GM23338 (cell line): ENCODE measurements at regions not wholly inside any gene's neighbourhood (a gene's known extent, or its start where the extent isn't known, plus 50 kb on each side); places are given as distances from the start of the nearest gene placed in this dataset.

Source experiments
- ATAC-seq: fragments of 200-7000 bp; cut with Tn5 transposase; 3 replicates; pipeline ENCODE4 v1.9.1; 2020
- DNase-seq: peaks from one replicate; pipeline ENCODE4 v3.0.0-alpha.2; 2015; ENCODE audit warnings: low spot score
- H2AFZ ChIP-seq: fragments of 200-600 bp; sonication (generic); 2 replicates; pipeline ENCODE4 v1.8.0; 2016; ENCODE audit warnings: antibody characterized with exemption, mild to moderate bottlenecking, moderate library complexity
- H3F3A ChIP-seq: fragments of 200-600 bp; sonication (generic); replicated peaks from 2 replicates; pipeline ENCODE4 v1.8.0; 2017; ENCODE audit warnings: antibody characterized with exemption, mixed run types, low read depth
- H3K27ac ChIP-seq: fragments of 200-600 bp; sonication (generic); 2 replicates; pipeline ENCODE4 v1.6.1; 2016; ENCODE audit warnings: low read depth
- H3K27me3 ChIP-seq: fragments of 200-600 bp; sonication (generic); 2 replicates; pipeline ENCODE4 v1.8.0; 2016; ENCODE audit warnings: mild to moderate bottlenecking, mixed run types, moderate library complexity; ENCODE audit not compliant: insufficient read depth
- H3K36me3 ChIP-seq: fragments of 200-600 bp; sonication (generic); 2 replicates; pipeline ENCODE4 v1.8.0; 2016; ENCODE audit warnings: mild to moderate bottlenecking; ENCODE audit not compliant: insufficient read depth
- H3K4me1 ChIP-seq: fragments of 200-600 bp; sonication (generic); 2 replicates; pipeline ENCODE4 v1.8.0; 2016; ENCODE audit warnings: mild to moderate bottlenecking, moderate library complexity; ENCODE audit not compliant: insufficient read depth
- H3K4me2 ChIP-seq: fragments of 200-600 bp; sonication (generic); 2 replicates; pipeline ENCODE4 v1.7.1; 2017; ENCODE audit warnings: mixed run types
- H3K4me3 ChIP-seq: fragments of 200-600 bp; sonication (generic); 2 replicates; pipeline ENCODE4 v1.6.1; 2016; ENCODE audit warnings: mixed run types
- H3K79me2 ChIP-seq: fragments of 200-600 bp; sonication (generic); replicated peaks from 2 replicates; pipeline ENCODE4 v1.8.0; 2017; ENCODE audit warnings: mild to moderate bottlenecking; ENCODE audit not compliant: insufficient read depth
- H3K9me2 ChIP-seq: fragments of 200-600 bp; sonication (generic); 2 replicates; pipeline ENCODE4 v1.8.0; 2017; ENCODE audit not compliant: insufficient read depth
- H4K20me1 ChIP-seq: fragments of 200-600 bp; sonication (generic); replicated peaks from 2 replicates; pipeline ENCODE4 v1.8.0; 2017; ENCODE audit warnings: mild to moderate bottlenecking; ENCODE audit not compliant: insufficient read depth
- H3K27ac Mint-ChIP-seq: 2 replicates; pipeline ENCODE4 v1.8.0; 2020; ENCODE audit warnings: inconsistent platforms, mild to moderate bottlenecking, moderate library complexity, mixed read lengths
- H3K27me3 Mint-ChIP-seq: 3 replicates; pipeline ENCODE4 v1.8.0; 2022; ENCODE audit warnings: low read depth, mild to moderate bottlenecking, moderate library complexity, mixed read lengths, inconsistent platforms; ENCODE audit not compliant: insufficient read depth, poor library complexity
- H3K36me3 Mint-ChIP-seq: 3 replicates; pipeline ENCODE4 v1.8.0; 2021; ENCODE audit warnings: low read depth, mild to moderate bottlenecking, inconsistent platforms, moderate library complexity, mixed read lengths
- H3K4me1 Mint-ChIP-seq: 3 replicates; pipeline ENCODE4 v1.8.0; 2020; ENCODE audit warnings: mild to moderate bottlenecking, inconsistent platforms, mixed read lengths
- H3K4me3 Mint-ChIP-seq: 3 replicates; pipeline ENCODE4 v1.8.0; 2021; ENCODE audit warnings: moderate library complexity, mild to moderate bottlenecking, inconsistent platforms, mixed read lengths
- H3K9me3 Mint-ChIP-seq: 3 replicates; pipeline ENCODE4 v1.8.0; 2020; ENCODE audit warnings: moderate library complexity, mild to moderate bottlenecking, inconsistent platforms, mixed read lengths
- CREB1 ChIP-seq: fragments of 250-450 bp; sonication (Bioruptor Pico); IDR thresholded peaks from 2 replicates; pipeline ENCODE4 v1.5.0; 2020; ENCODE audit warnings: low read depth, mild to moderate bottlenecking, moderate library complexity
- EZH2phosphoT487 ChIP-seq: fragments of 200-600 bp; sonication (generic); IDR thresholded peaks from one replicate; pipeline ENCODE4 v1.8.1; 2018; ENCODE audit warnings: antibody characterized with exemption; ENCODE audit not compliant: unreplicated experiment
- JUNB ChIP-seq: IDR thresholded peaks from one replicate; pipeline ENCODE4 v1.6.1; 2016; ENCODE audit warnings: antibody characterized with exemption; ENCODE audit not compliant: unreplicated experiment
- POLR2AphosphoS5 ChIP-seq: IDR thresholded peaks from 2 replicates; pipeline ENCODE4 v1.6.1; 2016; ENCODE audit warnings: antibody characterized with exemption, low read depth
- STAT1 ChIP-seq: IDR thresholded peaks from one replicate; pipeline ENCODE4 v1.6.1; 2016; ENCODE audit warnings: antibody characterized with exemption; ENCODE audit not compliant: unreplicated experiment
- ZNF114 ChIP-seq: fragments of 250-450 bp; sonication (Bioruptor Pico); IDR thresholded peaks from 2 replicates; pipeline ENCODE4 v1.5.0; 2020; ENCODE audit warnings: mild to moderate bottlenecking, moderate library complexity
- ZNF331 ChIP-seq: fragments of 250-450 bp; sonication (Bioruptor Pico); IDR thresholded peaks from 2 replicates; pipeline ENCODE4 v1.5.0; 2020; ENCODE audit warnings: low read depth, mild to moderate bottlenecking, moderate library complexity
- TF ChIP-seq, protein P1 (sequence below), 2 experiments: fragments of 200-600 bp in 1 of 2; sonication (generic) in 1 of 2; conservative IDR thresholded peaks; 2 replicates each; pipeline versions ENCODE4 v1.5.1 to v1.6.1; 2016 to 2017; ENCODE audit warnings: antibody characterized with exemption in 2 of 2, low read depth in 2 of 2, mild to moderate bottlenecking in 2 of 2, moderate library complexity in 1 of 2
- TF ChIP-seq, protein P2 (sequence below): fragments of 250-450 bp; sonication (Bioruptor Pico); IDR thresholded peaks from 2 replicates; pipeline ENCODE4 v1.5.0; 2020; ENCODE audit warnings: mild to moderate bottlenecking, moderate library complexity
- TF ChIP-seq, protein P3 (sequence below): IDR thresholded peaks from 2 replicates; pipeline ENCODE4 v1.6.1; 2016; ENCODE audit warnings: antibody characterized with exemption

DNA sequence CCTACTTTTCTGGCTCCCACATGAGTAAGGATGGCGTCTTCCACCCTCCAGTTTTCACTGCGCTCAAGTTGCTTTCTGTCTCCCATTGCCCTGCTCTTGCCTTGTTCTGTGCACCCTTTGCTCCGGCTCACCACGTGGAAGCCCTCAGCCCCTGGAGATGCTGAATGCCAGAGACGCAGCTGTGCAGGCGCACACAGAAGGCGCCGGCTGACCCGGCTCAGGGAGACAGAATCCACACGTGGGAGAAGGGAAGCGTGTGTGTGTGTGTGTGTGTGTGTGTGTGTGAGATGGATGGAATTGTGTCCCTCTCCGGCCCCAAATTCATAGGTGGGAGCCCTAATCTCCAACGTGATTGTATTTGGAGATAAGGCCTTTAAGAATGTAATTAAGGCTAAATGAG is 118.2 kb upstream of the ERRFI1 start:
- no peak overlapping the region for H3K4me3 ChIP-seq
- peak overlapping the region; percentile 81 for H2AFZ ChIP-seq
- no peaks in the 10 kb centered on the region for H3K27me3 ChIP-seq
- TF ChIP-seq, protein P1, sequence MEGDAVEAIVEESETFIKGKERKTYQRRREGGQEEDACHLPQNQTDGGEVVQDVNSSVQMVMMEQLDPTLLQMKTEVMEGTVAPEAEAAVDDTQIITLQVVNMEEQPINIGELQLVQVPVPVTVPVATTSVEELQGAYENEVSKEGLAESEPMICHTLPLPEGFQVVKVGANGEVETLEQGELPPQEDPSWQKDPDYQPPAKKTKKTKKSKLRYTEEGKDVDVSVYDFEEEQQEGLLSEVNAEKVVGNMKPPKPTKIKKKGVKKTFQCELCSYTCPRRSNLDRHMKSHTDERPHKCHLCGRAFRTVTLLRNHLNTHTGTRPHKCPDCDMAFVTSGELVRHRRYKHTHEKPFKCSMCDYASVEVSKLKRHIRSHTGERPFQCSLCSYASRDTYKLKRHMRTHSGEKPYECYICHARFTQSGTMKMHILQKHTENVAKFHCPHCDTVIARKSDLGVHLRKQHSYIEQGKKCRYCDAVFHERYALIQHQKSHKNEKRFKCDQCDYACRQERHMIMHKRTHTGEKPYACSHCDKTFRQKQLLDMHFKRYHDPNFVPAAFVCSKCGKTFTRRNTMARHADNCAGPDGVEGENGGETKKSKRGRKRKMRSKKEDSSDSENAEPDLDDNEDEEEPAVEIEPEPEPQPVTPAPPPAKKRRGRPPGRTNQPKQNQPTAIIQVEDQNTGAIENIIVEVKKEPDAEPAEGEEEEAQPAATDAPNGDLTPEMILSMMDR (conservative IDR thresholded peaks at IDR 0.05; ENCODE audit: low read depth in 2 of 2), result no peak
- TF ChIP-seq STAT1 (no peak), JUNB (no peak), EZH2phosphoT487 (no peak), CREB1 (CRISPR knock-in tag) (no peak), POLR2AphosphoS5 (no peak), ZNF114 (no peak), ZNF331 (no peak)
- TF ChIP-seq, protein P2, sequence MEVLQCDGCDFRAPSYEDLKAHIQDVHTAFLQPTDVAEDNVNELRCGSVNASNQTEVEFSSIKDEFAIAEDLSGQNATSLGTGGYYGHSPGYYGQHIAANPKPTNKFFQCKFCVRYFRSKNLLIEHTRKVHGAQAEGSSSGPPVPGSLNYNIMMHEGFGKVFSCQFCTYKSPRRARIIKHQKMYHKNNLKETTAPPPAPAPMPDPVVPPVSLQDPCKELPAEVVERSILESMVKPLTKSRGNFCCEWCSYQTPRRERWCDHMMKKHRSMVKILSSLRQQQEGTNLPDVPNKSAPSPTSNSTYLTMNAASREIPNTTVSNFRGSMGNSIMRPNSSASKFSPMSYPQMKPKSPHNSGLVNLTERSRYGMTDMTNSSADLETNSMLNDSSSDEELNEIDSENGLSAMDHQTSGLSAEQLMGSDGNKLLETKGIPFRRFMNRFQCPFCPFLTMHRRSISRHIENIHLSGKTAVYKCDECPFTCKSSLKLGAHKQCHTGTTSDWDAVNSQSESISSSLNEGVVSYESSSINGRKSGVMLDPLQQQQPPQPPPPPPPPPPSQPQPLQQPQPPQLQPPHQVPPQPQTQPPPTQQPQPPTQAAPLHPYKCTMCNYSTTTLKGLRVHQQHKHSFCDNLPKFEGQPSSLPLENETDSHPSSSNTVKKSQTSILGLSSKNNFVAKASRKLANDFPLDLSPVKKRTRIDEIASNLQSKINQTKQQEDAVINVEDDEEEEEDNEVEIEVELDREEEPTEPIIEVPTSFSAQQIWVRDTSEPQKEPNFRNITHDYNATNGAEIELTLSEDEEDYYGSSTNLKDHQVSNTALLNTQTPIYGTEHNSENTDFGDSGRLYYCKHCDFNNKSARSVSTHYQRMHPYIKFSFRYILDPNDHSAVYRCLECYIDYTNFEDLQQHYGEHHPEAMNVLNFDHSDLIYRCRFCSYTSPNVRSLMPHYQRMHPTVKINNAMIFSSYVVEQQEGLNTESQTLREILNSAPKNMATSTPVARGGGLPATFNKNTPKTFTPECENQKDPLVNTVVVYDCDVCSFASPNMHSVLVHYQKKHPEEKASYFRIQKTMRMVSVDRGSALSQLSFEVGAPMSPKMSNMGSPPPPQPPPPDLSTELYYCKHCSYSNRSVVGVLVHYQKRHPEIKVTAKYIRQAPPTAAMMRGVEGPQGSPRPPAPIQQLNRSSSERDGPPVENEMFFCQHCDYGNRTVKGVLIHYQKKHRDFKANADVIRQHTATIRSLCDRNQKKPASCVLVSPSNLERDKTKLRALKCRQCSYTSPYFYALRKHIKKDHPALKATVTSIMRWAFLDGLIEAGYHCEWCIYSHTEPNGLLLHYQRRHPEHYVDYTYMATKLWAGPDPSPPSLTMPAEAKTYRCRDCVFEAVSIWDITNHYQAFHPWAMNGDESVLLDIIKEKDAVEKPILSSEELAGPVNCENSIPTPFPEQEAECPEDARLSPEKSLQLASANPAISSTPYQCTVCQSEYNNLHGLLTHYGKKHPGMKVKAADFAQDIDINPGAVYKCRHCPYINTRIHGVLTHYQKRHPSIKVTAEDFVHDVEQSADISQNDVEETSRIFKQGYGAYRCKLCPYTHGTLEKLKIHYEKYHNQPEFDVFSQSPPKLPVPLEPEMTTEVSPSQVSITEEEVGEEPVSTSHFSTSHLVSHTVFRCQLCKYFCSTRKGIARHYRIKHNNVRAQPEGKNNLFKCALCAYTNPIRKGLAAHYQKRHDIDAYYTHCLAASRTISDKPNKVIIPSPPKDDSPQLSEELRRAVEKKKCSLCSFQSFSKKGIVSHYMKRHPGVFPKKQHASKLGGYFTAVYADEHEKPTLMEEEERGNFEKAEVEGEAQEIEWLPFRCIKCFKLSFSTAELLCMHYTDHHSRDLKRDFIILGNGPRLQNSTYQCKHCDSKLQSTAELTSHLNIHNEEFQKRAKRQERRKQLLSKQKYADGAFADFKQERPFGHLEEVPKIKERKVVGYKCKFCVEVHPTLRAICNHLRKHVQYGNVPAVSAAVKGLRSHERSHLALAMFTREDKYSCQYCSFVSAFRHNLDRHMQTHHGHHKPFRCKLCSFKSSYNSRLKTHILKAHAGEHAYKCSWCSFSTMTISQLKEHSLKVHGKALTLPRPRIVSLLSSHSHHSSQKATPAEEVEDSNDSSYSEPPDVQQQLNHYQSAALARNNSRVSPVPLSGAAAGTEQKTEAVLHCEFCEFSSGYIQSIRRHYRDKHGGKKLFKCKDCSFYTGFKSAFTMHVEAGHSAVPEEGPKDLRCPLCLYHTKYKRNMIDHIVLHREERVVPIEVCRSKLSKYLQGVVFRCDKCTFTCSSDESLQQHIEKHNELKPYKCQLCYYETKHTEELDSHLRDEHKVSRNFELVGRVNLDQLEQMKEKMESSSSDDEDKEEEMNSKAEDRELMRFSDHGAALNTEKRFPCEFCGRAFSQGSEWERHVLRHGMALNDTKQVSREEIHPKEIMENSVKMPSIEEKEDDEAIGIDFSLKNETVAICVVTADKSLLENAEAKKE (CRISPR knock-in tag), result no peak
- TF ChIP-seq, protein P3, sequence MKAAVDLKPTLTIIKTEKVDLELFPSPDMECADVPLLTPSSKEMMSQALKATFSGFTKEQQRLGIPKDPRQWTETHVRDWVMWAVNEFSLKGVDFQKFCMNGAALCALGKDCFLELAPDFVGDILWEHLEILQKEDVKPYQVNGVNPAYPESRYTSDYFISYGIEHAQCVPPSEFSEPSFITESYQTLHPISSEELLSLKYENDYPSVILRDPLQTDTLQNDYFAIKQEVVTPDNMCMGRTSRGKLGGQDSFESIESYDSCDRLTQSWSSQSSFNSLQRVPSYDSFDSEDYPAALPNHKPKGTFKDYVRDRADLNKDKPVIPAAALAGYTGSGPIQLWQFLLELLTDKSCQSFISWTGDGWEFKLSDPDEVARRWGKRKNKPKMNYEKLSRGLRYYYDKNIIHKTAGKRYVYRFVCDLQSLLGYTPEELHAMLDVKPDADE, result no peak
- H3K27ac ChIP-seq, result no peak overlapping the region
- H3K4me2 ChIP-seq, result no peak overlapping the region
- H4K20me1 ChIP-seq, result no peaks in the 10 kb centered on the region
- H3K27ac Mint-ChIP-seq, result no peak overlapping the region
- peaks cover 4% of the 10 kb centered on the region for H3K4me1 ChIP-seq
- peaks cover 9% of the 10 kb centered on the region for H3K27me3 Mint-ChIP-seq
- DNase-seq, result no peak
- no peak overlapping the region for H3K4me3 Mint-ChIP-seq
- peaks cover 7% of the 10 kb centered on the region; the same call in 2 of the 3 replicates for H3K4me1 Mint-ChIP-seq
- no peaks in the 10 kb centered on the region for H3F3A ChIP-seq
- no peaks in the 10 kb centered on the region for H3K36me3 ChIP-seq
- no peaks in the 10 kb centered on the region; the same call in 2 of the 3 replicates for H3K9me3 Mint-ChIP-seq
- H3K9me2 ChIP-seq, result 0 out of 2 replicates have a peak, but pooled peaks cover 2% of the 10 kb centered on the region
- no peaks in the 10 kb centered on the region for H3K36me3 Mint-ChIP-seq
- no peaks in the 10 kb centered on the region for H3K79me2 ChIP-seq
- no peak for ATAC-seq
